Fibroblast of the aortic adventitia (primary cell): ENCODE measurements at regions not wholly inside any gene's neighbourhood (a gene's known extent, or its start where the extent isn't known, plus 50 kb on each side); places are given as distances from the start of the nearest gene placed in this dataset.

Experiments
- DNase-seq: peaks from one replicate; pipeline ENCODE4 v3.0.0-alpha.2; 2010; ENCODE audit warnings: low read depth
- H3K4me3 ChIP-seq: 2 replicates; pipeline ENCODE4 v1.5.1; 2011; ENCODE audit warnings: low read depth, mild to moderate bottlenecking, control low read depth, low read length, moderate library complexity
- CTCF ChIP-seq: IDR thresholded peaks from 2 replicates; pipeline ENCODE4 v1.5.1; 2011; ENCODE audit warnings: mild to moderate bottlenecking, low read length, control low read depth, inconsistent platforms; ENCODE audit not compliant: insufficient read depth

DNA sequence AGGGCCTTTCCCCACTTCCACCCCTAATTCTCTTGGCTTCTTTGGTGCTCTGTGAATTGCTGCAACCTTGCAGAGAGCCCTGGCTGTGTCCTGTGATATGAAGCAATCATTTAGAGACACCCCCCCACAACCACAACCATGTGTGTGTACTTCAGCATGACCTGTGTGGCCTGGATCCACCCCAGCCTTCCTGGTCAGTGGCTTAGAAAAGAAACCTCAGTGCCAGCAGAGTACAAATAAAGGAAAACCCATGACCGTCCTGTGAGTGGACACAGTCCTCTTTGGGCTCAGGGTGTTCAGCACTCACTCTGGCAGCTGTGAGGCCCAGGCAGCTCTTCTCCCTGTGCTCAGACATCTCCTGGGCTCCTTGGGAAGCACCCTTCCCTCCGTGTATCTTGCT, 206.6 kb upstream of the DIO3 start:
- TF ChIP-seq CTCF = no peak
- no peak for DNase-seq
- no peak overlapping the region for H3K4me3 ChIP-seq

DNA sequence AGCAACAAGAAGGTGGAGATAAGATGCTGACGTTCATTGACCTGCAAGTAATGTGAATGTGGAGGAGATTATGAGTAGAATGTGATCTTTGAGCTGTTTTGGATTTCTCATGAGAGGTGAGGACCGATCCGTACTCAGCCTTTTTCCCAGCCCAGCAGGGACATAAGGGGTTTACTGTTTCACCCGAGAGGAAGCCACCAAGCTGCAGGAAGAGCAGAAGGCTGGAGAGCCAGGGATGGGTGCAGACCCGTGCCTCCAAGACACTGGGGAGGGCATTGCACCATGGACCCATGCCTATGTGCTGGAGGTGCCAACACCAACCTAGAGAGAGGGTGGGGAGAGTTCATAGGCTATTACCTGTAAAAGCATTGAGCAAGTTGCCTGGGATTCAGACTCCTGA, 206.0 kb upstream of the DIO3 start:
- no peak overlapping the region for H3K4me3 ChIP-seq
- TF ChIP-seq CTCF = no peak
- no peak for DNase-seq

- DNase-seq = no peak
- TF ChIP-seq CTCF = no peak
- H3K4me3 ChIP-seq = no peak overlapping the region
Observed at GRCh38 chr14:101357038-101357437, 204.3 kb upstream of the DIO3 start.

GRCh38 chr14:101357559-101358319, 203.6 kb upstream of the DIO3 start:
- TF ChIP-seq CTCF = no peak
- no peak for DNase-seq
- no peak overlapping the region for H3K4me3 ChIP-seq

- no peak for DNase-seq
- no peak for TF ChIP-seq CTCF
- H3K4me3 ChIP-seq = no peak overlapping the region
Observed at GRCh38 chr14:101358320-101359125, 202.8 kb upstream of the DIO3 start.

DNA sequence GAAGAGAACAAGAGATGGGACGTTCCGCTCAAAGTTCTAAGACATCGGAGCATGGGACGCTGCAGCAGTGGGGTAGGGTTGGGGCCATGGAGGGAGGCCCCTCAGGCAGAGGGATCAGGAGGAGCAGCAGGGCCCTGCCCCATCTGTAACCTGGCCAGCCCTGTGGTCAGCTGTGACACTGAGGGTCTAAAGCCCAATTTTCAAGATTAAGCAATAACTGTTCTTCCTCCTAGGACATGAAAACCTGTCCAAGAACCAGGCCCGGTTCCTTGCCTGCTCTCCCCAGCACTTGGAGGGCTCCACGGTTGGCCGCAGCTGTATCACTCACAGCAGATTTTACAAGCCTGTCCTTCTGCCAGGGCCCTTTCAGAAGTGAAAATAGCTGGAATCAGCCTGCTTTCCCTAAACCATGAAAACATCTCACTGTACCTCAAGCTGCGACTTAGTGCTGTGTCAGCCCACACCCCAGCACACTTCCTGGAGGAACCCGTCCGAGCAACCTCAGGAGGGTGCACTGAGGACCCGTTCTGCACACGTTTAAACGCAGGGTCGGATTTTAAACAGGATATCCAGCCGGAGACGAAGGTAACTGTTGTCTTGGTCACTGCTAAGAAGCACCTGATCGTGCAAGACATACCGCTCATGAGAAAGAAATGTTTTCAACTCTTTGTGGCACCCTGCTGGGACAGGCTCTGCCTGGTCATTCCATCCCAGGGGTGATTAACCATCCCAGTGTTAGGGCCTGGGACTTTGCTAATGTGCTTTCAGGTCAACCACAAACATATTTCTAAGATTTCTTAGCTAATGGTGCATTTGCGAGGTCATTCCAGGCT, 201.9 kb upstream of the DIO3 start:
- H3K4me3 ChIP-seq = no peak overlapping the region
- DNase-seq = no peak
- TF ChIP-seq CTCF = no peak
